LoVo (cell line): ENCODE measurements at regions not wholly inside any gene's neighbourhood (a gene's known extent, or its start where the extent isn't known, plus 50 kb on each side); places are given as distances from the start of the nearest gene placed in this dataset.

Experiments used
- DNase-seq: peaks from one replicate; pipeline ENCODE4 v3.0.0-alpha.2; 2016; ENCODE audit warnings: low spot score

DNA sequence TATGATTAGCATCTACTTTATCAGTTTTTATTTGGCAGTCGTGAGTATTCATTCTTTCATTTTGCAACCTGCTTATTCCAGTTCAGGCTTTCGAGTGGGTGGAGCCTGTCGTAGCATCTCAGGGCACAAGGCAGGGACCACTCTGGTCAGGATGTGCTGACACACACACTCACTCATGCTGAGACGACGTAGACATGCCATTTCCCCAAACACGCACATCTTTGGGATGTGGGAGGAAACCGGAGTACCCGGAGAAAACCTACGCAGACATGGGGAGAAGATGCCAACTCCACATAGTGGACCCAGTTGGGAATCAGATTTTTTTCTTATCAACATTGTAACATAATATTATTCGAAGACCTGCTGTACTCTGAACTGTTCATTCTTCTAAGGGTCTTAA lies 756.5 kb upstream of the RBFOX1 start:
- DNase-seq, result no peak

DNA sequence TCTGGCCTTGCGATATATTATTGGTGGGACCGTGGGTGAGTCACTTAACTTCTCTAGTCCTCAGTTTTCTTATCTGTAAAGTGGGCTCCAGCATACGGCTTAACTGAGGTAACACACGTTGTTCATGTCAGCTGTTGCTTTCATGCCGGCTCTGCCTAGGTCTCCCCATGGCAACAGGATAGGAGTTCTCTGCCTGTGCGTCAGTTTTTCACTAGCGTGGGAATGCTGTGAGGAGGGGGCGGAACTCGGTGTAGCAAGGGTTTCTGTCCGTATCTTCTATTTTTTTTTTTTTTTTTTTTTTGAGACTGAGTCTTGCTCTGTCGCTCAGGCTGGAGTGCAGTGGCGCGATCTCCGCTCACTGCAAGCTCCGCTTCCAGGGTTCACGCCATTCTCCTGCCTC lies 758.5 kb upstream of the RBFOX1 start:
- no peak for DNase-seq

DNA sequence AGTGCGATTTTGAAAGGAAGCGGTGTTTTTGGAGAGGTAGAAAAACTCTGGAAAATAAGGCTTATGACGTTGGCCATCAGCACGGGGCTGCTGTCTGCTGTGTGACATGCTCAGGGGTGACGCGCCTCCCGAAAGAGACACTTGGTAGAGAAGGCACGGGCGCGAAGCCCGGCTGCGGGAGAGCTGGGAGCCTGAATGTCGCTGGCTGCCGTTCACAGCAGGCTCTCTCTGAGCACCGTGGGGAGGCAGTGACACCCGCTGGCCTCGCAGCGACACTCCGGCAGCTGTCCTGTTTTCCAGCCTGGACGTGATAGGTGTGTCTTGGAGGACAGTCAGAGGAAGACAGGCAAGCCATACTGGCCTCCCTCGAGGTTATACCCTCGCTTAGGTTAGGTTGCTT lies 759.1 kb upstream of the RBFOX1 start:
- DNase-seq, result no peak

DNA sequence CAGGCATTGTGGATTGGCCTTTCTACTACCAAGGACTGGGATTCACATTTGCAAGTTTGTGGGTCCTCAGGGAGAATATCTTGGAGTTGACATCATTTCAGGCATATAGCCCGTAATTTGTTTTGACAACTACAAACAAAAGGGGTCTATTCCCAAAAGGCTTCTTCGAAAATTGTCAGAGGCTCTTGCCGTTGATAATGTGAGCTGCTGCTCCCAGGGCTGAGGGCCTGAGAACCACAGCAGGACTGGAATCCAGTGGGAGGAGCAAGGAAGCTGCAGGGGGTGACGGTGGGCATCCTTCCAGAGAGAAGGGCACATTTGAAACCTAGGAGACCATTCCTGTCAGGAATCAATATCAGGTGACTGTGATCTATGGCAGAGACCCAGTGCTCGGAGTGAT lies 761.6 kb upstream of the RBFOX1 start:
- DNase-seq, result no peak

DNA sequence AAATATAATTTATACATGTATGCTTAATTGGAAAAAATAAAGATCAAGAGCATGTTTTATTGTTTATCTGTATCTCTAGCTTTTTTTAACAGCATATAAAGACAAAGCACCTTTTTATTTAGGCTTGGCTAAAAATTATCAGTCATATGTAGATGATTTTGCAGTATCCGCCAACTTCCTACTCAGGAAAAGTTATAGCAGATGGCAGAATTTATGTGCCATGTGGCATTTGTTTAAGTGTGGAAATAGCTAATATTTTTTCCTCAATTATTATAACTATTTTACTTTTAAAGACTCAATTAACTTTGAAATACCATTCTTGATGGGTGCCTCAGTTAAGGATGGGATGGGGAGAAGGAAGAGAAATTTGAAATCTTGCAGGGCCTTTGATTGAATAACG lies 762.1 kb upstream of the RBFOX1 start:
- no peak for DNase-seq

DNA sequence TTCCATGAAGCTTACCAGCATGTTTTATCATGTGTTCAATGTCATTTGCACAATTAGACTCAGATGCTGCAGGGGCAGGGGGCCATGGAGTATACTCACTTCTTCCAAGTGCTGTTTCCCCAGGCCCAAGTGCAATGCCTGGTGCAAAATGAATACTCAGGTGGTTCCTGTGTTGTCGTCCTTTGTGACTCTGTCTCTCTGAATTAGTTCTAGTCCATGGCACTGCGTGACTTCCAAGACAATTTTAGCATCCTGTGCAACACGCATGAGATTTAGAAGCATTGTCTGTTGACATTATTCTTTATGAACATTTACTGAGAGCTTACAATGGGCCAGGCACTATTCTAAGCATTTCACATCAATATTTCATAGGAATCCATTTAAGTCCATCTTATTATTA lies 769.7 kb upstream of the RBFOX1 start:
- no peak for DNase-seq

DNA sequence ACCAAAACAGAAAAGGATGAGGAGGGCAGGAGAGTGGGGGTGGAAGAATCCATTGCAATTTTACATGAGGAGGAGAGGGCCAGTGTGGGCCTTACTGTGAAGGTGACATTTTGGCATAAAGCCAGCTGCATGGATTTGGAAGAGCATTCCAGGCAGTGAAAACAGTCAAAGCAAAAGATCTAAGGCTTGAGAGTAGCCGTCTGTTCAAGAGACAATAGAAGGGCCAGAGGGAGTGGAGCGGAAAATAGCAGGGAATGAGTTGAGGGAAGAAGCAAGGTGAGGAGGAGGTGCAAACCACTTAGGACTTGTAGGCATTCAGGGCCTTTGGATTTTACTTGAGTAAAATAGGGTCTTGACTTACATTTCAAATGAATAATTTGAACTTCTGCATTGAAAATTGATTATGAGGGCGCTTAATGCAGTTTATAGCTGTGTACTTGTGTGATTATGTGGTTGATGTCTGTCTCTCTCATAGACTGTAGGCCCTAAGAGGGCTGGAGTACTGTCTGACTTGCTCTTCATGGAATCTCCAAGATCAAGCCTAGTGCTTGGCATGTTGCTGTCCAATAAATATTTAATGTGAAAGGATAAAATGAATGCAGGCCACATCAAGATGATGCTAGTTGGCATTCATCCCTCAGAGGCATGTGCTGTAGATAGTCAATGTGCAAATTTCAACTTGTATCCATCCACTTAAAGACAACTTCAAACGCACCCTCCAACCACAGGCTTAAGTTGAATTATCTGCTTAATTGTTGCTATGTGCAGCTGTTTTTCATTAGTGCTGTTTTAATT lies 772.1 kb upstream of the RBFOX1 start:
- DNase-seq, result no peak

DNA sequence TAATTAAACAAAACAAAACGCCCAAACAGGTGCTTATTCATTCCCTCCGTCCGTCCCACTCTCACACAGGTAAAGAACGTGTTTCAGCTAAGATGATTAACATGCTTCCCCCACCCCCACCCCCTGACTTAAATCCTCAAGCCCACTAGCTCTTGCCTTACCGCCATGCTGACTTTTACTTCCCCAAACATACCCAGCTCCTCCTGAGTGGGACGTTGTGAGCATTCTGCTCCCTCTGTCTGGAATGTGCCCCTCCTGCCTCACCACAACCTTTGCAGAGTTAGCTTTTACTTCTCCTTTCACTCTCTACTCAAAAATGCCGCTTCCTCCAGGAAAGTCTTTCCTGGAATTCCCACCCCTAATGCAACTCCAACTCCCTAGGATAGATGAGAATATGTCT lies 774.0 kb upstream of the RBFOX1 start:
- DNase-seq, result no peak

DNA sequence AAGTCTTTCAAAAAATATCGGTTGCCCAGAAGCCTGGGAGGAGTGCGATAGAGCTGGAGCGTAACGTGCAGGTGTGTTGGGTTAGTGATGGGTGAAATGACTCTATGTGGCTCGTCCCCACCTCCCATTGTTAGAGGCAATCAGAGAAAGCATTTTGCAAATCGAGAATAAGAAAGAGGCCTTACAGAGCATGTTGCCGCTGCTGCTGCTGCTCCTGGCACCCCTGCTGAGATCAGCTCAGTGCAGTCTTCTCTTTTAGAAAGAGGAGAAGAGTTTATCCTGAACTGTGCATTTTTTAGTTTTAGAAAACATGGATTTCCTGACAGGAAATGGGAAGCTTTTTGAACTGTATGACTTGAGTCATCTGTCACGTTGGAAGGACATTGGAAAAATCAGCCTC lies 774.5 kb upstream of the RBFOX1 start:
- DNase-seq, result no peak

DNA sequence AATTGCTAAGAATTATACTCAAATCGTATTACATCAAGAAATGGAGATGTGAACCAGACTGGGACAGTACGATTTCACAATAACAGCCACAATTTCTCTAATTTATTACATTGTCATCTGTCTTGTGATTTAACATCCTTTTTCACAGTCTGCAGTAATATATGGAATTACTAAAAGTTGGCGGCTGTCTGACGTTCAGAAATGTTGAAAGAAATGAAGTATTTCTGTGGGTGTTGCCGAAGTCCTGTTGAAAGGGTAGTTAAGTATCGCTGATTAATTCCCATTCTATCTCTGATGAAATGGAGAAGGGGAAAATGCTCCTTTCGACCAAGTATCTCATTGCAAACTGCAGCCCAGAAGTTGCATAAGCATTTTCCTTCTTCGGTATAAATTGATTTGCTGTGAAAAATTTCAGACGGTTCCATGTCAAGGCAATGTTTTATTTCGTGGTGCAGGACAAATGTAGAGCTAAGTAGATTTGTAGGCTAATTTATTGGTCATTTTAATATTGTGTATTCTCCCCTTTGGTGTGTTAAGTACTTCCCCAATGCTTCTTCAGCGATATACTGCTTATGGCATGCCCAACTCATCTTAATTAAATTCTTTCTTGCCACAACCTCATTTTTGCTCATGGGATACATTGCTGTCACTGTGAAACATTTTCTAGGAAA lies 775.2 kb upstream of the RBFOX1 start:
- no peak for DNase-seq

DNA sequence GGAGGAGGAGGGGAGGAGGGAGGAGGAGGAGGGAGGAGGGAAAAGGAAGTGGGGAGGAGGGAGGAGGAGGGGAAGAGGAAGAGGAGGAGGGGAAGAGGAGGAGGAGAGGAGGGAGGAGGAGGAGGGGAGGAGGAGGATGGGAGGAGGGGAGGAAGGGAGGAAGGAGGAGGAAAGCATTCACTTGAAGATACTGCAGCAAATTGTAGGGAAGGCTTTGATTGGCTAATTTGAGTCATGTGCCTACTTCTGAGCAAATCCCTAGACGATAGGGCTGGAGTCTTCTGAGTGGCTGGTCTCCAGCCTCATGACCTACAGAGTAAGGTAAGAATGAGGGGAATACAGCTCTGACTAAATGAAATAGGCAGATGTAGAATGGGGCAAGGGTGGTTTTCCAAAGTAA lies 783.2 kb upstream of the RBFOX1 start:
- DNase-seq, result no peak

DNA sequence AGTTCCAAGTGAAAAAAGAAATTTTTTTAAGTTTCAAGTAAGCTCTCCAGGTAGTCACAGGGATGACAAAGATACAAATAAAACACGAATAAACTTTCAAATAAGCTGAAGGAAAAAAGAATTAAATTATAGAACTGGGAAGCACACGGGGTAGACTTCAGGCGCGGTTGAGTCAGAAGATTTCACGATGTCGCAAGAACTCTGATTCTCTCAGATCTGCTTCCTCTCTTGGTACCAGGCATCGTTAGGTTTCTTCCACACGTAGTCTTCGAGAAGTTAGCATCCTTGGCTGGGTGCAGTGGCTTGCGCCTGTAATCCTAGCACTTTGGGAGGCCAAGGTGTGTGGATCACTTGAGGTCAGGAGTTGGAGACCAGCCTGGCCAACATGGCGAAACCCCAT lies 784.1 kb upstream of the RBFOX1 start:
- DNase-seq, result no peak

DNA sequence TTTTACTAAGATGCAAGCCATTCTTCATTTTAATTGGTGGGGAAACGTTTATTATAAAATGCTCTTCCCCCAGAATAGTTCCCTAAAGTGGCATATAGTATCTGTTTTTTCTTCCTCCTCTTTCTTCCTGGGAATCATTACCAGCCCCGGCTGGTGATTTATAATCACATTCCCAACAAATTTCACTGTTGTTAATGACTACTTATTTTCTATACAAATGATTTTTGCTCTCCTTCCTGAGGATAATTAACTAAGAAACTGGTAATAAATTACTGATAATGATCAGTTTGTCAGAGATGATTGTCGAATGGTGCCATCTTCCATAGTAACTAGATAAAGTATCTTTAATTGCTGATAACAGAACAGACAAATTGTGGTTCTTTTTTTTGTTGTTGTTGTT lies 785.5 kb upstream of the RBFOX1 start:
- DNase-seq, result no peak

DNA sequence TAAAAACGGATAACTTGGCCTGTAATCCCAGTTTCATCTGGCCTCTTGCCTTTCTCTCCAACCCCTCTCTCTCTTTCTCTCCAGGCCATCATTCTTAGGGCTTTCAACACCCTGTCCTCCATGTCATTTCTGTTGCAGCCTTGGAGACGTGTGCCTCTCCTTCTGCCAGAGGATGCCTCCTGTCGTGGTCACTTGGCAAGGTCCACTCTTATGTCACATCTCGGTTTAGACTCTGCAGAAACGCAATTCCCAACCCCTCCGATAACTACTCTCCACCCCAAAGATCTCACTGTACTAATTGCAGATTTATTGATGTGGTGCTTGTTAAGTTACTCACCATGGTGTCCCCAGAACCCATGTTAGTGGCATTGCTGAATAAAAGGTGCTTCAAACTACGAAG lies 787.3 kb upstream of the RBFOX1 start:
- no peak for DNase-seq

DNA sequence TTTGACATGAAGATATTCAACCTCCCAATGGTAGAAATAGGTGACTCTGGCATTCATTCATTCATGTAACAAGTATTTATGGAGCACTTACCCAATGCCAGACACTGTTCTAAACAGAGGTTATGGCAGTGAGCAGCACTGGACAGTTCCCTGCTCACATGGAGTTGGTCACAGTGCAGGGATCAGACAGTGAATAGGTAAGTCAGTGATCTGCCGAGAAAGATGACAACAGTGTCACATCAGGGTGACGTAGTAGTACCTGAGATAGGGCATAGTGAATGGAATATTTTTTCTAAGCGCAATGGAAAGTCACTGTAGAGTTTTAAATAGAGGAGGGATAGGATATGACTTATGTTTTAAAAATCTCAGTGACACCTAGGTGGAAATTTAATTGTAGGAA lies 791.4 kb upstream of the RBFOX1 start:
- no peak for DNase-seq

DNA sequence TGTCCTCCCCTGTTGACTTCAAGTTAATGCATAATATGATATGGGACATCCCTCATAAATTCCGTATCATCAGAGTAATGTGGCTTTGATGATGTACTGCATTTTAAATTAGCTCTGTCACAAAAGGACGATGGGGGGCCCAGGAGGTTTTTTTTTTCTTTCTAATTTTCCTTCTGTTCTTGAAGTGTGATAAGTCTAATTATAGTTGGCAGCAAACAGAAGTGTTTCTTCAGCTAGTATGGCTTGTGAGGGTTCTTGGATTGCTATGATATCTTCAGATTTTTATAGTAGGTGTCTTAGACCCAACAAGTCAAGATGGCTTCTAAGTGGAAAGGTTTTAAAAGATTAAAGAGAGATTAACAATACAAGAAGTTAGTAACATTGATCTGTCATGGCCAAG lies 796.2 kb upstream of the RBFOX1 start:
- no peak for DNase-seq

DNA sequence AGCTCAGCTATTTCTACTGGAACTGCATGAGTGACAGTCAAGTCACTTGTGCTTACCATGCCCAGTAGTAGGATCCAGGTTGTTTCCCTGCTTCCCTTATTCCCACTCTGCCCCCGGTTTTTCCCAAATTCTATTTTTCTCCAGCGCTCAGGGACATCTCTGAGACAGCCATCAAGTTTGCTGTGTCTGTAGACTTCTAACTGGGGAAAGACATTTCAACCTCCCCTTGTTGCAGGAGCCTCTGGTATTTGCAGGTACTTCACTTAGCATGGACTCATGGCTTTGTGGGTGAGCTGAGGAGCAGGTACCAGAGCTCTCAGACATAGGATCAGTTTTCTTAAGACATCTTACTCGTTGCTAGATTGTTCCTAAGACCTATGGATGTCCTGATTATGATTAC lies 801.6 kb upstream of the RBFOX1 start:
- DNase-seq, result no peak

DNA sequence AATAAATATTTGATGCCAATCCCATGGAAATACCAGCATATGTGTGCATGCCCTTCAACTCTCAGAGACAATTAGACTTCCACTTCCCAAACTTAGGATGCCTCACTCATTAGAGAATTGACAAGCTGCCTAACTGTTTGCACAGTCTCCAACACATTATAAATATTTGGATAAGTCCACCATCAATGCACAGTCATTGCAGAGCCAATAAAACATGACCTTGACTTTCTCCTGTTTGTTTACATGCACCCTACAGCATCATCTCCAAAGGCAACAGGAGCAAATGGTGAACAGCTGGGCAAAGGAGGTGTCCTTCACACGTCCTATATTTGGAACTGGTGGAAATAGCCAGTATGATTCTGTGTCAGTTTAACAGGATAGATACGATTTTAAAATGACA lies 804.4 kb upstream of the RBFOX1 start:
- DNase-seq, result no peak

DNA sequence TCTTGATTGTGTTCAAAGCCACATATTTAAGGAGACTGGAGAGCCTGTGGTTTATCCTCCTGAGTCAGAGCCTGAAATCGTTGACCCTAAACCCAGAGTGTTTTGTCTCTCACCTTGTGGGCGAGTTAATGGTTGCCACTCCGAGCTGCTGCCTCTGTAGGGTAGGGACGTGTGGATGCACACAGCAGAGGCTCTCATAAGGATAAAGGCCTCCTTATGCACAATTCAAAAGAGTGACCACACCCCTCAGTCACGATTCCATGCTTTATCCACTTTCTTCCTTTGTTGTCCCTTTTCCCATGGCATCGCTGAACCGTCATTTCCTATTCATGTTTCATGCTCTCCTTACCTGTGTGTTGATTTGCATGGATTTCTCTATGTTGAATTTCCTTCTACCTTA lies 805.0 kb upstream of the RBFOX1 start:
- no peak for DNase-seq

DNA sequence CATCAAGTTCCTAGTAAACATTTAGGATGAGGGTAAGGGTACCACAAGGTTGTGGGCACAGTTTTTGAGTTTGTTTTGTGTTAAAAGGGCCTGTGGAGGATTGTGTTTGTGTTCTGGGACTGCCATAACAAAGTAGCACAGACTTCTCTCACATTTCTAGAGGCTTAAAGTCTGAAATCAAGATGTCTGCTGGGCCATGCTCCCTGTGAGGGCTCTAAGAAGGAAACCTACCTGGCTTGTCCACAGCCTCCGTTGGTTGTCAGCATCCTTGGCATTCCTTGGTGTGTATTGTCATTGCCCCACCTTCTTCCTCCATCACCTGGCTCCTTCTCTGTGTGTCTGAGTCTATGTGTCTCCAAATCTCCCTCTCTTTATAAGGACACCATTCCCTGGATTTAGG lies 808.1 kb upstream of the RBFOX1 start:
- DNase-seq, result no peak

DNA sequence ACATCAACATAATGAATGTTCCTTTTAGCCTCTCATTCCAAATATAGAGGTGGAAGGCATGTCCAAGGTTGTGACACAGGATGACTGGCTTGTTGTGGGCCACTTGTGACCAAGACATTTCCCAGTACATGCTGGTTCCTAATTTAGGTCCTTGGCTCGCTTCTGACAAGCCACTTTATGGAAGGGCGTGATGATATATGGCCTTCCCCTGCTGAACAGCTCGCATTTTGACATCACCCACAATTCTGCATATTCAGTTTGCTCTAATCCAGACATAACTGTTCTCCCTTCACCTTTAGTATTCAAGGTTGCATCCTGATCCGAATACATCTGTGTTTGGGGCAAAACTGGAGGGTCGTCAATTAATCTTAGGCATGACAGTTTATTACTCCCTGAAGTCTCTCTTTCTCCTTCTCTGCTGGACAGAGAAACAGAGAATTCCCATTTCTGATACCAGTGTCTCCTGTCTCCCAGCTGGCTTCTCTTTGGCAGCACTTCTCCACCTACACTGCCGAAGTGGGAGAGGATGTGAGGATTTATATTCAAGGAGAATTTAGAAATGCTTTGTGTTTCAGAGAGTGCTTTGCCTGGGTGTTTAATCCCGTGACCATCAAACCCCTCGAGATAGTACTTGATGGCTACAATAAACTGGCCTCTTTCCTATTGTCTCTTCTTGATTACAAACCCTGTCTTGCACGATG lies 815.5 kb upstream of the RBFOX1 start:
- no peak for DNase-seq

DNA sequence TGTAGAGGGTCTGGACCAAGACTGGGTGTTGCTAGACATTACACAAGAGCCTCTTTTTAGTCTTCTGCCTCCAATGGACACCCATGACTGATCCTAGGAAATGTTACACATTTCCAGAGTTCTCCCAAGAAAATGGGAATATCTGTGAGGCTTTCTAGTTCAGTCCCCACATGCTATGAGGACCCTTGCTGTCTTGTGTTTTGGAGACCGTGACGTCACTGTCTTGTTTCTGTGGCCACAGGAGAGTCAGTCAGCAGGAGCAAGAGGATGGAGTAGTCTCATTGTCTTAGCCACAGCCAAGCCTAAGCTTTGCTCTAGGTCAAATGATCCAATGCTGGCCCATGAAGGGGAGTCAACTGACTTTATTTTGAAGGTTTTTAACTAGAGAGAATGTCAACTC lies 820.1 kb upstream of the RBFOX1 start:
- DNase-seq, result no peak

DNA sequence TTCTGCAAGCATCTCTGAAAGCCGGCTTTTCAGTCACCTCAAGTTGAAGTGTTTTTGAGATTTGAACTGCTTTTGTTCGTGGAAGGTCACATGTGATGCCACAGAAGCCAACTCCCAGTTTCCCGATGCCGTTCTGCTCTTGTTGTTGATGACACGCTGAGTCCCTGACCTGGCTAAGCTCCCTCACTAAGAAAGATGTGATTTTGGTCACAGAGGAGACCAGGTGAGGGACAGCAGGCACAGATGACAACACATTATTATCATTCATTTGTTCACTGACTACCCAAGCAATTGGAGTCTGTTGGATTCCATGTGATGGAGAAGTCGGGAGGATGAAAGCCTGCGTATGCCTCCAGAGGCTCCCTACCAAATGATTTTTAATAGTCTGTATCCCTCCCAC lies 822.4 kb upstream of the RBFOX1 start:
- DNase-seq, result no peak

DNA sequence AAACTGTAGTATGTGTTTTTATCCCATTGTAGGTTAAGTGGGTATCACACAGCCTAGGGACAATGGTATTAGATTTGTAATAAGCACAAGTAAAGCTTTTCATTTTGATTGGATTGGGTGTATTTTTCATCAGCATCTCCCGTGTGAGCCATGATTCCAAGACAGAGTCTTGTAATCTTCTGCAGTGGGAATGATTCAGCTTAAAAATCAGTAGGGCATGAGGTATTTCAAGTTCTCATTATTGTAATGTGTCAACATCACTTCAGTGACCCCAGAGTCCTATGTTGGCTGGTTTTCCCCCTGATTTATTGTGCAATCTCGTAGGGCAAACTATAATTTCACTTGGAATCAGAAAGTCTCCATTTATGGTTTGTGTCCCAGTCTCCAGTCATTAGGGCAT lies 833.2 kb upstream of the RBFOX1 start:
- DNase-seq, result no peak
